ENCODE measurements at regions not wholly inside any gene's neighbourhood (a gene's known extent, or its start where the extent isn't known, plus 50 kb on each side); places are given as distances from the start of the nearest gene placed in this dataset.

GRCh38 chr10:62692085-62692484 lies 112.4 kb upstream of the ADO start:
- no peaks in the 10 kb centered on the region for H3K27me3 Mint-ChIP-seq (ENCODE audit: unreplicated experiment)
- CTCF ChIA-PET, result no interaction called here

GRCh38 chr10:62693306-62693705 lies 111.2 kb upstream of the ADO start:
- no peak overlapping the region for H3K27ac Mint-ChIP-seq (ENCODE audit: unreplicated experiment)
- H3K9me3 Mint-ChIP-seq (ENCODE audit: low read depth, unreplicated experiment), result no peaks in the 10 kb centered on the region
- CTCF ChIA-PET, result interaction anchor here (1.3 kb wide), 1 partner anchor 14 kb away, joined by 3 read pairs; no protein-coding TSS in a partner anchor
- no peaks in the 10 kb centered on the region for H3K27me3 Mint-ChIP-seq (ENCODE audit: unreplicated experiment)
- BruUV-seq (replicated peaks), result no TSS peak
- H3K4me1 Mint-ChIP-seq (ENCODE audit: low read depth, unreplicated experiment), result peaks cover 33% of the 10 kb centered on the region
- intact Hi-C loops (cut with micrococcal nuclease; ENCODE audit: unreplicated experiment), result no loop called here
- no peak for DNase-seq
- H3K36me3 Mint-ChIP-seq (ENCODE audit: insufficient read depth, unreplicated experiment), result peaks cover 5% of the 10 kb centered on the region
- no peak overlapping the region for H3K4me3 Mint-ChIP-seq (ENCODE audit: low read depth, unreplicated experiment)
- no peak for TF ChIP-seq CTCF (IDR thresholded peaks at IDR 0.05; ENCODE audit: unreplicated experiment)

More at GRCh38 chr10:62692085-62692484, 112.4 kb upstream of the ADO start:
- intact Hi-C loops (cut with micrococcal nuclease; ENCODE audit: unreplicated experiment), result no loop called here
- BruUV-seq (replicated peaks), result no TSS peak
- no peak for DNase-seq
- Mint-ChIP-seq H3K4me1 (ENCODE audit: low read depth, unreplicated experiment) (peaks cover 33% of the 10 kb centered on the region), H3K36me3 (ENCODE audit: insufficient read depth, unreplicated experiment) (peaks cover 5% of the 10 kb centered on the region), H3K9me3 (ENCODE audit: low read depth, unreplicated experiment) (no peaks in the 10 kb centered on the region), H3K4me3 (ENCODE audit: low read depth, unreplicated experiment) (no peak overlapping the region), H3K27ac (ENCODE audit: unreplicated experiment) (no peak overlapping the region)
- no peak for TF ChIP-seq CTCF (IDR thresholded peaks at IDR 0.05; ENCODE audit: unreplicated experiment)

DNA sequence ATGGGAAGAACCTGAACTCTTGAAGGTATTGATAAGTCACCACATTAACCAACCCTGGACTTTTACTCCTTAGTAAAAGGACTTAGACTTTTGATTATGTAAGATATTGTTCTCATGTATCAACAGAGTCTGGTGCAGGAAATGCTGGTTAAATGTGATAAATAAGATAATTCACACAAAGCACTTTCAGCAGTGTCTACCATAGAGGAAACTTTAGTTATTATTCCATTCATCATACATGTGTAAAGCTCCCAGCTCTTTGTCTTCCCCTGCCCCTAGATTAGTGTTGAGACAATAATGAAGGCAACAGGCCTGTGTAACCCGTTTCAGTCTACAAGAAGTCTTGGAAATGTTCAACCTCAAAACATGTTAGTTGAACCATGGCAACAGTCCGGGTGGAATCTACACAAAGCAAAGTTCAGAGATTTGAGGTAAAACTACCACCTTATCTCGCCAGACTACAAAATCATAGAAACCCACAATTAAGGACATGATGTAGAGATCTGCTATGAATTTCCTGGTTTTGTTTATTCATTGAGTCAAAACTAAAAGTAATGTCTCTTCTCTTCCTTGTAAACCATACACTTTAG lies 109.9 kb upstream of the ADO start:
- DNase-seq, result no peak
- intact Hi-C loops (cut with micrococcal nuclease; ENCODE audit: unreplicated experiment), result no loop called here
- TF ChIP-seq CTCF (IDR thresholded peaks at IDR 0.05; ENCODE audit: unreplicated experiment), result no peak
- Mint-ChIP-seq H3K4me3 (ENCODE audit: low read depth, unreplicated experiment) (no peak overlapping the region), H3K9me3 (ENCODE audit: low read depth, unreplicated experiment) (peaks cover 5% of the 10 kb centered on the region), H3K27me3 (ENCODE audit: unreplicated experiment) (no peaks in the 10 kb centered on the region), H3K4me1 (ENCODE audit: low read depth, unreplicated experiment) (peaks cover 25% of the 10 kb centered on the region), H3K27ac (ENCODE audit: unreplicated experiment) (no peak overlapping the region), H3K36me3 (ENCODE audit: insufficient read depth, unreplicated experiment) (peaks cover 5% of the 10 kb centered on the region)
- BruUV-seq (replicated peaks), result no TSS peak
- CTCF ChIA-PET, result interaction anchor here (1.3 kb wide), 1 partner anchor 15 kb away, joined by 3 read pairs; no protein-coding TSS in a partner anchor

DNA sequence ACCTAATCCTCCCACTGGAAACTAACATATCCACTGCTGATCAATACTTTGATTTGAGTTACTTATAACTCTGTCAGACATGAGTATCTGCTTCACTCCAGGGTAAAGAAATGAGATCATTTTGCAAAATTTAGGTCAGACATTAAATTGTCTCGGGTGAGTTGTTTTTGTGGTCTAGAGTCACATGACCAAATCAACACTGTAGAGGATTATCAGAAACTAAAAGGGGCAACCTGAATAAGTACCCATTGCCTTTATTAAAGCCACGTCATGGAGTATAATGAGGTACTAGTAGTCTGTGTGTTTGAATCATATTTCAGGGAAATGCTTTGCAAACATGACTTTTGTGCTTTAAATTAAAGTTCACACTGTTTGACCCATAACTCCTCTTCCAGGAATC lies 107.7 kb upstream of the ADO start:
- no peak for DNase-seq
- H3K36me3 Mint-ChIP-seq (ENCODE audit: insufficient read depth, unreplicated experiment), result no peaks in the 10 kb centered on the region
- CTCF ChIA-PET, result no interaction called here
- H3K27me3 Mint-ChIP-seq (ENCODE audit: unreplicated experiment), result no peaks in the 10 kb centered on the region
- H3K4me1 Mint-ChIP-seq (ENCODE audit: low read depth, unreplicated experiment), result peaks cover 13% of the 10 kb centered on the region
- H3K27ac Mint-ChIP-seq (ENCODE audit: unreplicated experiment), result no peak overlapping the region
- H3K9me3 Mint-ChIP-seq (ENCODE audit: low read depth, unreplicated experiment), result peaks cover 9% of the 10 kb centered on the region
- no peak overlapping the region for H3K4me3 Mint-ChIP-seq (ENCODE audit: low read depth, unreplicated experiment)
- BruUV-seq (replicated peaks), result no TSS peak
- intact Hi-C loops (cut with micrococcal nuclease; ENCODE audit: unreplicated experiment), result no loop called here
- TF ChIP-seq CTCF (IDR thresholded peaks at IDR 0.05; ENCODE audit: unreplicated experiment), result no peak

Measured in Calu3 (cell line).